ENCODE measurements at regions not wholly inside any gene's neighbourhood (a gene's known extent, or its start where the extent isn't known, plus 50 kb on each side); places are given as distances from the start of the nearest gene placed in this dataset.
"Not testable (repeated sequence)": the region's sequence is repeated elsewhere in the genome, so short reads cannot be mapped to it uniquely, and the experiment has no call there.

DNA sequence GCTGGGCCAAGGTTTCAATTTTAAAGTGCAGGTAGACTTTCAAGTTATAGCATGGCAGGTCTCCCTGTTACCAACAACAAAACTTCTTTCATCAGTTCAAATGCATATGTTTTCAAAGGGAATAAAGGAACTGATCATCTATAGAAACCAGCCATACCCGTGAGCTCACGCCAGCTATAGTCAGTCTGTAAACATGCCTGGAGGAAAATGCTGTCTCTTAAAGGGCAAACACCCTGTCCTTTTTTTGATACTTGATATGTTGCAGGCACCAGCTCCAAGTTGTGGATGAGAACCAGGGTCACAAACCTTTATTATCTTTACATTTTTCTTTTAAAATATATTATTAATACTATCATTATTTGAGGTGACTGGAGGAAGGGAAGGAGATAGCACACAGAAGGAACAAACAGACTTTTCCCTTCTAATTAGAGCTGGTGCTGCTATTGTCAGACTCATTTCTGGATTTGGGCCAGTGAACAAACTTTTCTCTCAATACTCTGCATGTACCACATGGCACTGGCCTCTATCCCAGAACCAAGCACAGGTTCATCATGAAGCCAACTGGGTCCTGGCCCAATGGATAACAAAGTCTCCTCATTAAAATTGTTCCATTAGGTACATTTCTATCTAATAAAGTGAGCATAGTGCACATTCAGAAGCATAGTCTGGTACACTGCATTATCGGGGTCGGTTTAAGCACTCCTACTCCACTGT lies 1102.4 kb downstream of the SORCS3 start:
- H3K9me3 ChIP-seq: no peaks in the 10 kb centered on the region
- H3K4me1 ChIP-seq: no peaks in the 10 kb centered on the region
- no peak for DNase-seq
- TF ChIP-seq, protein P1, sequence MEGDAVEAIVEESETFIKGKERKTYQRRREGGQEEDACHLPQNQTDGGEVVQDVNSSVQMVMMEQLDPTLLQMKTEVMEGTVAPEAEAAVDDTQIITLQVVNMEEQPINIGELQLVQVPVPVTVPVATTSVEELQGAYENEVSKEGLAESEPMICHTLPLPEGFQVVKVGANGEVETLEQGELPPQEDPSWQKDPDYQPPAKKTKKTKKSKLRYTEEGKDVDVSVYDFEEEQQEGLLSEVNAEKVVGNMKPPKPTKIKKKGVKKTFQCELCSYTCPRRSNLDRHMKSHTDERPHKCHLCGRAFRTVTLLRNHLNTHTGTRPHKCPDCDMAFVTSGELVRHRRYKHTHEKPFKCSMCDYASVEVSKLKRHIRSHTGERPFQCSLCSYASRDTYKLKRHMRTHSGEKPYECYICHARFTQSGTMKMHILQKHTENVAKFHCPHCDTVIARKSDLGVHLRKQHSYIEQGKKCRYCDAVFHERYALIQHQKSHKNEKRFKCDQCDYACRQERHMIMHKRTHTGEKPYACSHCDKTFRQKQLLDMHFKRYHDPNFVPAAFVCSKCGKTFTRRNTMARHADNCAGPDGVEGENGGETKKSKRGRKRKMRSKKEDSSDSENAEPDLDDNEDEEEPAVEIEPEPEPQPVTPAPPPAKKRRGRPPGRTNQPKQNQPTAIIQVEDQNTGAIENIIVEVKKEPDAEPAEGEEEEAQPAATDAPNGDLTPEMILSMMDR (IDR thresholded peaks at IDR 0.05; ENCODE audit: low read depth, low read length): no peak
- no peak overlapping the region for H3K4me3 ChIP-seq (ENCODE audit: low read depth, low read length)
- no peaks in the 10 kb centered on the region for H3K27me3 ChIP-seq
- H3K36me3 ChIP-seq: no peaks in the 10 kb centered on the region

- Histone ChIP-seq H3K9me3 (no peaks in the 10 kb centered on the region), H3K4me1 (no peaks in the 10 kb centered on the region), H3K27me3 (no peaks in the 10 kb centered on the region), H3K36me3 (no peaks in the 10 kb centered on the region), H3K4me3 (ENCODE audit: low read depth, low read length) (no peak overlapping the region)
- TF ChIP-seq, protein P1 (IDR thresholded peaks at IDR 0.05; ENCODE audit: low read depth, low read length): no peak
- DNase-seq: no peak
Measured at GRCh38 chr10:105742923-105743322, 1101.8 kb downstream of the SORCS3 start.

DNA sequence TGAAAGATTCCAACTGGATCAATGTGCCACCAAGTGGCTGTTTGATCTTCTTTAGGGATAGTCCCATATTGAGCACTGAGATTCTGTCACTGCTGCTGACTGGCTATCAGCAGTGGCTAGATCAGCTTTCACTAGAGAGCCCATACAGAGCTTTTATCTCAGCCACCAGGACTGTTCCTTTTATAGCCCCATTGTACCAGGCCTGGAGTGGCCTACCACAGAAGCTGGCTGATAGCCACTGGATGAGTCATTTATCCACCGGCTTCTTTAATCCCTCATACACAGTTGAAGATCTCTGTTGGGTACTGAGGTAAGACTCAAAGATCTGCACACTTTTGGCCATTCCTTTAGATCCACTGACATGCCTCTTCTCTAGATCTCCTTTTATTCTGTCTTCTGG lies 1101.1 kb downstream of the SORCS3 start:
- TF ChIP-seq, protein P1 (IDR thresholded peaks at IDR 0.05; ENCODE audit: low read depth, low read length): no peak
- no peaks in the 10 kb centered on the region for H3K36me3 ChIP-seq
- H3K9me3 ChIP-seq: no peaks in the 10 kb centered on the region
- H3K4me1 ChIP-seq: no peaks in the 10 kb centered on the region
- DNase-seq: no peak
- no peaks in the 10 kb centered on the region for H3K27me3 ChIP-seq
- H3K4me3 ChIP-seq (ENCODE audit: low read depth, low read length): no peak overlapping the region

DNA sequence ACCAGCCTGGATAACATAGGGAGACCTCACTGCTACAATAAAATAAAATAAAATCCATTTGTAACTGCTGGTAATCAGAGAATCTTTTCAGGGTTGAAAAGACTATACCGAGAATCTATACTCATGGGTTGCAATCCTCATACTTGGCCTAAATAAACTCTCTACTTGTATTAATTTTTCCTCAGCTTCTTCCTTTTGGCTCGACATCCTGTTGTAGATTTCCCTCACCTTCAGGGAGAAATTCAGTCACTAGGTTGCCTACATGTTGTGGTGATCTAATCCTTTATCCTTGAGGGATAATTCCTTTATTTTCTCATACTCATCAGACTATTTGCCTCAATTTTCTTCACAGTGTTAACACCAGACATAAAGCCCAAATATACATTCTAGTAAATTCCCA lies 1093.4 kb downstream of the SORCS3 start:
- Histone ChIP-seq H3K4me1 (no peaks in the 10 kb centered on the region), H3K36me3 (no peaks in the 10 kb centered on the region), H3K4me3 (ENCODE audit: low read depth, low read length) (no peak overlapping the region), H3K27me3 (no peaks in the 10 kb centered on the region), H3K9me3 (no peaks in the 10 kb centered on the region)
- no peak for DNase-seq
- TF ChIP-seq, protein P1 (IDR thresholded peaks at IDR 0.05; ENCODE audit: low read depth, low read length): no peak

GRCh38 chr10:105733924-105734323 lies 1092.8 kb downstream of the SORCS3 start:
- Histone ChIP-seq H3K27me3 (no peaks in the 10 kb centered on the region), H3K36me3 (no peaks in the 10 kb centered on the region), H3K4me3 (ENCODE audit: low read depth, low read length) (no peak overlapping the region), H3K4me1 (no peaks in the 10 kb centered on the region), H3K9me3 (no peaks in the 10 kb centered on the region)
- DNase-seq: no peak
- TF ChIP-seq, protein P1 (IDR thresholded peaks at IDR 0.05; ENCODE audit: low read depth, low read length): no peak

GRCh38 chr10:105729428-105729827 lies 1088.3 kb downstream of the SORCS3 start:
- no peak for DNase-seq
- Histone ChIP-seq H3K9me3 (no peaks in the 10 kb centered on the region), H3K4me1 (no peaks in the 10 kb centered on the region), H3K4me3 (ENCODE audit: low read depth, low read length) (no peak overlapping the region), H3K36me3 (no peaks in the 10 kb centered on the region), H3K27me3 (no peaks in the 10 kb centered on the region)
- TF ChIP-seq, protein P1 (IDR thresholded peaks at IDR 0.05; ENCODE audit: low read depth, low read length): no peak

DNA sequence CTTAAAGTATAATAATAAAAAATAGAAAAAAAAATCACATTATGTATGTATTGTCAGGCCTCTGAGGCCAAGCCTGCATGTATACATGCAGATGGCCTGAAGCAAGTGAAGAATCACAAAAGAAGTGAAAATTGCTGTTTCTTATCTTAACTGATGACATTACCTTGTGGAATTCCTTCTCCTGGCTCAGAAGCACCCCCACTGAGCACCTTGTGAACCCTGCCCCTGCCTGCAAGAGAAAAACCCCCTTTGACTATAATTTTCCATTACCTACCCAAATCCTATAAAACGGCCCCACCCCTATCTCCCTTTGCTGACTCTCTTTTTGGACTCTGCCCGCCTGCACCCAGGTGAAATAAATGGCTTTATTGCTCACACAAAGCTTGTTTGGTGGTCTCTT lies 1086.5 kb downstream of the SORCS3 start:
- not testable (repeated sequence) for H3K9me3 ChIP-seq; H3K27me3 ChIP-seq; H3K36me3 ChIP-seq; DNase-seq; H3K4me1 ChIP-seq; H3K4me3 ChIP-seq (ENCODE audit: low read depth, low read length)

Measured in BE2C (cell line).